Tibial artery (tissue), 4 donors: ENCODE measurements at regions not wholly inside any gene's neighbourhood (a gene's known extent, or its start where the extent isn't known, plus 50 kb on each side); places are given as distances from the start of the nearest gene placed in this dataset.

Experiments
- DNase-seq, 2 donors: peaks; one replicate each; pipeline ENCODE4 v3.0.0-alpha.2; 2019
- H3K27ac ChIP-seq, 2 donors: fragments of 200-600 bp; sonication (generic) in 1 of 2; 1 replicate in 1 of 2; 2 replicates in 1 of 2; pipeline ENCODE4 v1.5.1; 2018 to 2019; ENCODE audit warnings: mild to moderate bottlenecking in 1 of 2
- H3K27me3 ChIP-seq, 2 donors: fragments of 200-600 bp; sonication (generic) in 1 of 2; one replicate each; pipeline versions ENCODE4 v1.5.1 to v1.6.0; 2016 to 2019
- H3K36me3 ChIP-seq, 3 donors: fragments of 200-600 bp; sonication (generic) in 2 of 3; one replicate each; pipeline ENCODE4 v1.5.1; 2016 to 2019; ENCODE audit warnings: mild to moderate bottlenecking in 2 of 3
- H3K4me1 ChIP-seq, 4 donors: fragments of 200-600 bp; sonication (generic) in 2 of 4; 1 replicate in 3 of 4; 2 replicates in 1 of 4; pipeline ENCODE4 v1.5.1; 2016 to 2019
- H3K4me3 ChIP-seq, 2 donors: fragments of 200-600 bp; sonication (generic) in 1 of 2; 1 replicate in 1 of 2; 2 replicates in 1 of 2; pipeline ENCODE4 v1.5.1; 2018 to 2019; ENCODE audit warnings: mild to moderate bottlenecking in 2 of 2
- H3K9me3 ChIP-seq, 3 donors: fragments of 200-600 bp; sonication (generic) in 1 of 3; one replicate each; pipeline ENCODE4 v1.5.1; 2016 to 2019
- intact Hi-C: fragments of 100-400 bp; cut with DNase I; formaldehyde crosslinking; loops from one replicate; pipeline ENCODE4 v1.15.0; 2023; ENCODE audit warnings: low total_unique reads
- TF ChIP-seq, protein P1 (sequence below), 2 experiments: fragments of 200-600 bp in 1 of 2; fragments of 450-650 bp in 1 of 2; IDR thresholded peaks; one replicate each; pipeline ENCODE4 v1.5.1; 2017 to 2019; ENCODE audit warnings: antibody characterized with exemption in 2 of 2, mild to moderate bottlenecking in 1 of 2, moderate library complexity in 1 of 2

DNA sequence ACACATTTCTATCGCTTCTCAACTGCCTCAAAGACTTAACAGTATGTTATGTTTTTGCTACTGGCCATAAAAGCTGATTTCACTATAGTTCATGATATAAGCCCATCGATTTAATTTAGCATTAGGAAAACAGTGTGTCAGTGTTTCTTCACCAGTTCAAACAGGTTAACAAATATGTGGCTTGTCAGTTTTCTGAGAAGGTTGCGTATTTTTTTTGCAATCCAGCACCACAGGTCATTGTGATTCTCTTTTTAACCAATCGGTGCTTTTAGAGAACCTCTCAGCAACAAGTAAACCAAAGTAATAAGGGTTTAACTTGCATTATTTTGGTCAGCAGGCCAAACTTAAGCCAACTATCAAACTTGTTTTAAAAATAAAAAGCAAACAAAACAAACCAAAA is 409.6 kb downstream of the NFIB start:
- peaks cover 0 to 45% (median 19%) of the 10 kb centered on the region in 4 donors for H3K4me1 ChIP-seq
- H3K36me3 ChIP-seq, result no peaks in the 10 kb centered on the region
- DNase-seq, result no peak
- intact Hi-C loops, result no loop called here
- no peak overlapping the region for H3K4me3 ChIP-seq
- H3K9me3 ChIP-seq, result peaks cover 0 to 4% (median 0%) of the 10 kb centered on the region in 3 donors
- no peaks in the 10 kb centered on the region for H3K27me3 ChIP-seq
- TF ChIP-seq, protein P1, sequence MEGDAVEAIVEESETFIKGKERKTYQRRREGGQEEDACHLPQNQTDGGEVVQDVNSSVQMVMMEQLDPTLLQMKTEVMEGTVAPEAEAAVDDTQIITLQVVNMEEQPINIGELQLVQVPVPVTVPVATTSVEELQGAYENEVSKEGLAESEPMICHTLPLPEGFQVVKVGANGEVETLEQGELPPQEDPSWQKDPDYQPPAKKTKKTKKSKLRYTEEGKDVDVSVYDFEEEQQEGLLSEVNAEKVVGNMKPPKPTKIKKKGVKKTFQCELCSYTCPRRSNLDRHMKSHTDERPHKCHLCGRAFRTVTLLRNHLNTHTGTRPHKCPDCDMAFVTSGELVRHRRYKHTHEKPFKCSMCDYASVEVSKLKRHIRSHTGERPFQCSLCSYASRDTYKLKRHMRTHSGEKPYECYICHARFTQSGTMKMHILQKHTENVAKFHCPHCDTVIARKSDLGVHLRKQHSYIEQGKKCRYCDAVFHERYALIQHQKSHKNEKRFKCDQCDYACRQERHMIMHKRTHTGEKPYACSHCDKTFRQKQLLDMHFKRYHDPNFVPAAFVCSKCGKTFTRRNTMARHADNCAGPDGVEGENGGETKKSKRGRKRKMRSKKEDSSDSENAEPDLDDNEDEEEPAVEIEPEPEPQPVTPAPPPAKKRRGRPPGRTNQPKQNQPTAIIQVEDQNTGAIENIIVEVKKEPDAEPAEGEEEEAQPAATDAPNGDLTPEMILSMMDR (IDR thresholded peaks at IDR 0.05), result no peak
- peak overlapping the region; percentile 49 to 57 for H3K27ac ChIP-seq

- Histone ChIP-seq H3K27me3 (no peaks in the 10 kb centered on the region), H3K27ac (peak overlapping the region in 1 of 2 donors; percentile 19), H3K4me1 (peaks cover 0 to 62% (median 24%) of the 10 kb centered on the region in 4 donors), H3K9me3 (peaks cover 0 to 4% (median 0%) of the 10 kb centered on the region in 3 donors), H3K36me3 (no peaks in the 10 kb centered on the region), H3K4me3 (no peak overlapping the region)
- DNase-seq, result no peak
- TF ChIP-seq, protein P1 (IDR thresholded peaks at IDR 0.05), result no peak
- intact Hi-C loops, result no loop called here
Observed at GRCh38 chr9:13902286-13903066, 411.5 kb downstream of the NFIB start.

- TF ChIP-seq, protein P1 (IDR thresholded peaks at IDR 0.05), result no peak
- Histone ChIP-seq H3K4me3 (no peak overlapping the region), H3K27ac (no peak overlapping the region), H3K27me3 (no peaks in the 10 kb centered on the region), H3K4me1 (peaks cover 0 to 75% (median 27%) of the 10 kb centered on the region in 4 donors), H3K9me3 (no peaks in the 10 kb centered on the region), H3K36me3 (no peaks in the 10 kb centered on the region)
- no peak for DNase-seq
- intact Hi-C loops, result no loop called here
Observed at GRCh38 chr9:13901176-13901575, 412.8 kb downstream of the NFIB start.

- TF ChIP-seq, protein P1 (IDR thresholded peaks at IDR 0.05), result no peak
- no peak for DNase-seq
- H3K4me1 ChIP-seq, result peaks cover 0 to 82% (median 27%) of the 10 kb centered on the region in 4 donors
- no peaks in the 10 kb centered on the region for H3K36me3 ChIP-seq
- no peaks in the 10 kb centered on the region for H3K9me3 ChIP-seq
- H3K4me3 ChIP-seq, result no peak overlapping the region
- intact Hi-C loops, result no loop called here
- peak overlapping the region; percentile 49 to 63 for H3K27ac ChIP-seq
- no peaks in the 10 kb centered on the region for H3K27me3 ChIP-seq
Observed at GRCh38 chr9:13900449-13900848, 413.5 kb downstream of the NFIB start.

- no peaks in the 10 kb centered on the region for H3K27me3 ChIP-seq
- no peaks in the 10 kb centered on the region for H3K36me3 ChIP-seq
- H3K4me3 ChIP-seq, result no peak overlapping the region
- no peaks in the 10 kb centered on the region for H3K9me3 ChIP-seq
- peak overlapping the region; percentile 49 to 63 for H3K27ac ChIP-seq
- H3K4me1 ChIP-seq, result peaks cover 0 to 80% (median 26%) of the 10 kb centered on the region in 4 donors
- DNase-seq, result no peak
- intact Hi-C loops, result no loop called here
- TF ChIP-seq, protein P1 (IDR thresholded peaks at IDR 0.05), result no peak
Observed at GRCh38 chr9:13899924-13900323, 414.0 kb downstream of the NFIB start.
